A549 (cell line): ENCODE measurements at regions not wholly inside any gene's neighbourhood (a gene's known extent, or its start where the extent isn't known, plus 50 kb on each side); places are given as distances from the start of the nearest gene placed in this dataset.

Source experiments
- ATAC-seq, 2 experiments: fragments of 200-7000 bp in 1 of 2; fragments of >200 bp in 1 of 2; cut with Nextera tagmentation in 1 of 2; cut with Tn5 transposase in 1 of 2; 3 replicates each; pipeline versions ENCODE4 v1.8.0 to v1.9.1; 2018 to 2020; ENCODE audit warnings: mild to moderate bottlenecking in 1 of 2, moderate library complexity in 1 of 2
- CTCF ChIA-PET: fragments of 300-600 bp; sonication (Branson Sonifier 250); formaldehyde crosslinking; extraction: SDS; loops from one replicate; lab custom pipeline; 2021; ENCODE audit warnings: antibody characterized with exemption, inconsistent platforms; lab: Yijun Ruan, JAX
- POLR2A ChIA-PET: fragments of 350-600 bp; formaldehyde crosslinking; extraction: SDS; loops from one replicate; lab custom pipeline; 2021; ENCODE audit warnings: antibody characterized with exemption, inconsistent platforms; lab: Yijun Ruan, JAX
- DNase-seq, 2 experiments: peaks; one replicate each; pipeline versions ENCODE4 v3.0.0 to v3.0.0-alpha.2; 2011 to 2016; ENCODE audit warnings: low read depth in 1 of 2, low spot score in 1 of 2
- FAIRE-seq: peaks from 2 replicates; lab custom pipeline; 2011; peaks lifted over from hg19 to GRCh38; lab: Jason Lieb, UNC
- H3K27ac ChIP-seq, 2 experiments: fragments of >200 bp; sonication (Bioruptor Twin); formaldehyde crosslinking; 3 replicates each; pipeline ENCODE4 v1.5.1; 2016 to 2017
- H3K4me1 ChIP-seq: fragments of >200 bp; sonication (Bioruptor Twin); formaldehyde crosslinking; 3 replicates; pipeline ENCODE4 v1.6.1; 2016
- H3K4me2 ChIP-seq: fragments of >200 bp; sonication (Bioruptor Twin); formaldehyde crosslinking; 3 replicates; pipeline ENCODE4 v1.6.1; 2016
- H3K4me3 ChIP-seq: fragments of >200 bp; sonication (Bioruptor Twin); formaldehyde crosslinking; 3 replicates; pipeline ENCODE4 v1.5.1; 2016
- H3K9me3 ChIP-seq: fragments of >200 bp; sonication (Bioruptor Twin); formaldehyde crosslinking; 3 replicates; pipeline ENCODE4 v1.6.1; 2016
- BHLHE40 ChIP-seq: IDR thresholded peaks from 2 replicates; pipeline ENCODE4 v1.6.1; 2012; ENCODE audit warnings: low read depth, low read length, inconsistent platforms
- CBX2 ChIP-seq: fragments of 200-600 bp; sonication (generic); IDR thresholded peaks from 2 replicates; pipeline ENCODE4 v1.6.1; 2016; ENCODE audit warnings: low read depth, mild to moderate bottlenecking, borderline replicate concordance
- CEBPB ChIP-seq, 2 experiments: fragments of >200 bp in 1 of 2; sonication (Bioruptor Twin) in 1 of 2; formaldehyde crosslinking in 1 of 2; IDR thresholded peaks; 2 replicates each; pipeline ENCODE4 v1.6.1; 2012 to 2016
- CHD2 ChIP-seq: fragments of 150-350 bp; IDR thresholded peaks from 2 replicates; pipeline ENCODE4 v1.6.1; 2014; ENCODE audit warnings: low read length; ENCODE audit not compliant: partially characterized antibody
- EHF ChIP-seq: fragments of 250-450 bp; sonication (Bioruptor Pico); IDR thresholded peaks from 2 replicates; pipeline ENCODE4 v1.5.0; 2020; ENCODE audit warnings: mild to moderate bottlenecking
- ELK1 ChIP-seq: fragments of 150-350 bp; IDR thresholded peaks from 2 replicates; pipeline ENCODE4 v1.6.1; 2014; ENCODE audit warnings: low read depth, mild to moderate bottlenecking, low read length
- EP300 ChIP-seq, 2 experiments: fragments of >200 bp; sonication (Bioruptor Twin); formaldehyde crosslinking; IDR thresholded peaks; 2 replicates in 1 of 2; 3 replicates in 1 of 2; pipeline ENCODE4 v1.6.1; 2016 to 2017
- ESRRA ChIP-seq: fragments of 150-350 bp; IDR thresholded peaks from 2 replicates; pipeline ENCODE4 v1.6.1; 2014; ENCODE audit warnings: mild to moderate bottlenecking, low read length, borderline replicate concordance
- FOSB ChIP-seq: fragments of 250-450 bp; sonication (Bioruptor Pico); IDR thresholded peaks from 2 replicates; pipeline ENCODE4 v1.5.0; 2020; ENCODE audit warnings: mild to moderate bottlenecking, moderate library complexity
- FOXS1 ChIP-seq: fragments of 250-450 bp; sonication (Bioruptor Pico); IDR thresholded peaks from 2 replicates; pipeline ENCODE4 v1.5.0; 2020; ENCODE audit warnings: mild to moderate bottlenecking, moderate library complexity
- GATA3 ChIP-seq: IDR thresholded peaks from 2 replicates; pipeline ENCODE4 v1.6.1; 2012; ENCODE audit warnings: borderline replicate concordance
- HES2 ChIP-seq: fragments of >200 bp; sonication (Bioruptor Twin); formaldehyde crosslinking; IDR thresholded peaks from 2 replicates; pipeline ENCODE4 v1.6.1; 2016
- HOXA7 ChIP-seq: fragments of 250-450 bp; sonication (Bioruptor Pico); IDR thresholded peaks from 2 replicates; pipeline ENCODE4 v1.5.0; 2020; ENCODE audit warnings: mild to moderate bottlenecking, moderate library complexity
- HOXB5 ChIP-seq: fragments of 250-450 bp; sonication (Bioruptor Pico); IDR thresholded peaks from 2 replicates; pipeline ENCODE4 v1.5.0; 2020; ENCODE audit warnings: mild to moderate bottlenecking, moderate library complexity
- KDM1A ChIP-seq: fragments of 200-600 bp; sonication (generic); IDR thresholded peaks from 2 replicates; pipeline ENCODE4 v1.6.1; 2016; ENCODE audit warnings: low read depth, mild to moderate bottlenecking
- KDM5A ChIP-seq: fragments of 200-600 bp; sonication (generic); IDR thresholded peaks from 2 replicates; pipeline ENCODE4 v1.6.1; 2016; ENCODE audit warnings: antibody characterized with exemption, mild to moderate bottlenecking
- MAX ChIP-seq: IDR thresholded peaks from 2 replicates; pipeline ENCODE4 v1.6.1; 2012
- MAZ ChIP-seq: fragments of 150-350 bp; IDR thresholded peaks from 2 replicates; pipeline ENCODE4 v1.6.1; 2014; ENCODE audit warnings: antibody characterized with exemption, low read depth, low read length, borderline replicate concordance
- NFE2L2 ChIP-seq: fragments of 150-350 bp; conservative IDR thresholded peaks from 2 replicates; pipeline ENCODE4 v1.6.1; 2014; ENCODE audit warnings: low read length
- PHF8 ChIP-seq: fragments of 200-600 bp; sonication (generic); IDR thresholded peaks from 2 replicates; pipeline ENCODE4 v1.6.1; 2016; ENCODE audit warnings: low read depth, mild to moderate bottlenecking, antibody characterized with exemption, moderate library complexity, borderline replicate concordance
- RAD21 ChIP-seq, 2 experiments: fragments of >200 bp in 1 of 2; sonication (Bioruptor Twin) in 1 of 2; formaldehyde crosslinking in 1 of 2; IDR thresholded peaks in 1 of 2; conservative IDR thresholded peaks in 1 of 2; 2 replicates in 1 of 2; 3 replicates in 1 of 2; pipeline ENCODE4 v1.6.1; 2012 to 2018; ENCODE audit warnings: inconsistent platforms in 1 of 2
- RARB ChIP-seq: fragments of 250-450 bp; sonication (Bioruptor Pico); IDR thresholded peaks from 2 replicates; pipeline ENCODE4 v1.8.0; 2021; ENCODE audit warnings: mild to moderate bottlenecking, moderate library complexity
- RCOR1 ChIP-seq: fragments of 150-350 bp; IDR thresholded peaks from 2 replicates; pipeline ENCODE4 v1.6.1; 2014; ENCODE audit warnings: antibody characterized with exemption, low read length, low read depth
- RFX5 ChIP-seq: fragments of 450-650 bp; IDR thresholded peaks from 2 replicates; pipeline ENCODE4 v1.7.1; 2014; ENCODE audit warnings: antibody characterized with exemption, mild to moderate bottlenecking, moderate library complexity
- SMC3 ChIP-seq: fragments of >200 bp; sonication (Bioruptor Twin); formaldehyde crosslinking; IDR thresholded peaks from 3 replicates; pipeline ENCODE4 v1.6.1; 2018; ENCODE audit warnings: inconsistent platforms
- SREBF2 ChIP-seq: fragments of 450-650 bp; IDR thresholded peaks from 2 replicates; pipeline ENCODE4 v1.6.1; 2014; ENCODE audit warnings: mild to moderate bottlenecking, moderate library complexity
- TFCP2L1 ChIP-seq: fragments of 250-450 bp; sonication (Bioruptor Pico); IDR thresholded peaks from 2 replicates; pipeline ENCODE4 v1.5.0; 2021; ENCODE audit warnings: mild to moderate bottlenecking
- USF2 ChIP-seq: fragments of 450-650 bp; IDR thresholded peaks from 2 replicates; pipeline ENCODE4 v1.6.1; 2014; ENCODE audit warnings: antibody characterized with exemption
- ZC3H11A ChIP-seq: fragments of 450-650 bp; IDR thresholded peaks from 2 replicates; pipeline ENCODE4 v1.6.1; 2014; ENCODE audit warnings: antibody characterized with exemption, mild to moderate bottlenecking
- ZNF302 ChIP-seq: fragments of 250-450 bp; sonication (Bioruptor Pico); IDR thresholded peaks from 2 replicates; pipeline ENCODE4 v1.9.0; 2021; ENCODE audit warnings: inconsistent platforms, mild to moderate bottlenecking, moderate library complexity
- ZSCAN20 ChIP-seq: fragments of 250-450 bp; sonication (Bioruptor Pico); IDR thresholded peaks from 2 replicates; pipeline ENCODE4 v1.8.0; 2022; ENCODE audit warnings: mild to moderate bottlenecking, moderate library complexity
- WGBS: methylation state at CpG from one replicate; pipeline ENCODE4 v1.1.6; 2017; ENCODE audit errors: missing lambda C conversion rate; 5-methylcytosine and 5-hydroxymethylcytosine counted together

- TF ChIP-seq RAD21 (conservative IDR thresholded peaks at IDR 0.05 in 1 of 2, IDR thresholded peaks at IDR 0.05 in 1 of 2) (no peak), HOXA7 (CRISPR knock-in tag) (no peak), MAX (no peak), SREBF2 (no peak), SMC3 (no peak), CBX2 (no peak), TFCP2L1 (CRISPR knock-in tag) (no peak), FOSB (no peak), KDM5A (no peak), HOXB5 (CRISPR knock-in tag) (no peak)
Measured at GRCh38 chr3:27907148-27907547, 185.0 kb upstream of the EOMES start (continued).

GRCh38 chr3:27907929-27908328 is 185.8 kb upstream of the EOMES start:
- ChIA-PET POLR2A (no interaction called here), CTCF (no interaction called here)
- no peaks in the 10 kb centered on the region for H3K4me1 ChIP-seq
- no peak overlapping the region for H3K4me2 ChIP-seq
- no peak for FAIRE-seq
- ATAC-seq: no peak
- TF ChIP-seq USF2 (no peak), FOSB (no peak), TFCP2L1 (CRISPR knock-in tag) (no peak), HES2 (no peak), GATA3 (no peak), PHF8 (no peak), KDM1A (no peak), ELK1 (no peak), FOXS1 (CRISPR knock-in tag) (no peak), EP300 (IDR thresholded peaks at IDR 0.05) (no peak), CHD2 (no peak), HOXB5 (CRISPR knock-in tag) (no peak), CEBPB (IDR thresholded peaks at IDR 0.05) (no peak), MAZ (no peak), ESRRA (no peak), RCOR1 (no peak), BHLHE40 (no peak), EHF (no peak)
- 72% methylated on average over 4 of the region's 4 CpGs for WGBS
- H3K4me3 ChIP-seq: no peak overlapping the region
- no peak overlapping the region for H3K27ac ChIP-seq
- no peak for DNase-seq
- H3K9me3 ChIP-seq: no peaks in the 10 kb centered on the region

- no peaks in the 10 kb centered on the region for H3K9me3 ChIP-seq
- DNase-seq (no peak), ATAC-seq (no peak), FAIRE-seq (no peak)
- no peak overlapping the region for H3K4me3 ChIP-seq
- 57% methylated on average over 4 of the region's 4 CpGs for WGBS
- no peak for TF ChIP-seq EHF
- no peak for TF ChIP-seq KDM1A
- no peak for TF ChIP-seq RFX5
- TF ChIP-seq RAD21 (conservative IDR thresholded peaks at IDR 0.05 in 1 of 2, IDR thresholded peaks at IDR 0.05 in 1 of 2): no peak
- no peak for TF ChIP-seq ZNF302
- no peak for TF ChIP-seq MAZ
- no peak for TF ChIP-seq HOXB5 (CRISPR knock-in tag)
- no peak for TF ChIP-seq CHD2
- no peak for TF ChIP-seq NFE2L2
- TF ChIP-seq ZSCAN20 (CRISPR knock-in tag): no peak
- no peak for TF ChIP-seq USF2
- TF ChIP-seq FOSB: no peak
- no peak for TF ChIP-seq KDM5A
- no peak for TF ChIP-seq RARB (CRISPR knock-in tag)
- TF ChIP-seq HOXA7 (CRISPR knock-in tag): no peak
- TF ChIP-seq ZC3H11A: no peak
- CTCF ChIA-PET: no interaction called here
- no peak overlapping the region for H3K4me2 ChIP-seq
- no peak overlapping the region for H3K27ac ChIP-seq
- POLR2A ChIA-PET: no interaction called here
- H3K4me1 ChIP-seq: no peaks in the 10 kb centered on the region
Measured at GRCh38 chr3:27910456-27910855, 188.3 kb upstream of the EOMES start.
